ENCODE measurements at regions not wholly inside any gene's neighbourhood (a gene's known extent, or its start where the extent isn't known, plus 50 kb on each side); places are given as distances from the start of the nearest gene placed in this dataset.
A peak's percentile ranks its signal among the peaks of the same experiment; 100 is the strongest.
"Not testable (repeated sequence)": the region's sequence is repeated elsewhere in the genome, so short reads cannot be mapped to it uniquely, and the experiment has no call there.

DNA sequence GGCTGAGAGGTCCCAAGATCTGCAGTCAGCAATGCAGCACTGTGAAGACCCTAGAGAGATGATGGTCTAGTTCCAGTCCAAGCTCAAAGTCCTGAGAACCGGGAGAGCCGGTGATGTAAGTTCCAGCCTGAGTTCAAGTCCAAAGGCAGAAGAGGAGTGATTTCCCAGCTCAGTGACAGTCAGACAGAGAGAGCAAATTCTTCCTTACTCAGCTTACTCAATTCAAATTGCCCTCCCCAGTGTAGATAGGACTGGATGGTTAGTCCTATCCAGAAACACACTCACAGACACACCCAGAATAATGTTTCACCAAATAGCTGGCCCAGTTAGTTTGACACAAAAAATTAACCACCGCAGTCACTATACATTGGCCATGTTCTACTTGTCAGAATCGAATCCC lies 185.5 kb upstream of the MYO3A start:
- intact Hi-C loops (cut with DNase I): no loop called here
- ATAC-seq: no peak
- Histone ChIP-seq H3K4me1 (no peaks in the 10 kb centered on the region), H3K36me3 (no peaks in the 10 kb centered on the region), H3K27me3 (no peaks in the 10 kb centered on the region), H3K4me3 (no peak overlapping the region), H3K9me3 (no peaks in the 10 kb centered on the region), H3K27ac (no peak overlapping the region)
- no peak for DNase-seq
- TF ChIP-seq, protein P1, sequence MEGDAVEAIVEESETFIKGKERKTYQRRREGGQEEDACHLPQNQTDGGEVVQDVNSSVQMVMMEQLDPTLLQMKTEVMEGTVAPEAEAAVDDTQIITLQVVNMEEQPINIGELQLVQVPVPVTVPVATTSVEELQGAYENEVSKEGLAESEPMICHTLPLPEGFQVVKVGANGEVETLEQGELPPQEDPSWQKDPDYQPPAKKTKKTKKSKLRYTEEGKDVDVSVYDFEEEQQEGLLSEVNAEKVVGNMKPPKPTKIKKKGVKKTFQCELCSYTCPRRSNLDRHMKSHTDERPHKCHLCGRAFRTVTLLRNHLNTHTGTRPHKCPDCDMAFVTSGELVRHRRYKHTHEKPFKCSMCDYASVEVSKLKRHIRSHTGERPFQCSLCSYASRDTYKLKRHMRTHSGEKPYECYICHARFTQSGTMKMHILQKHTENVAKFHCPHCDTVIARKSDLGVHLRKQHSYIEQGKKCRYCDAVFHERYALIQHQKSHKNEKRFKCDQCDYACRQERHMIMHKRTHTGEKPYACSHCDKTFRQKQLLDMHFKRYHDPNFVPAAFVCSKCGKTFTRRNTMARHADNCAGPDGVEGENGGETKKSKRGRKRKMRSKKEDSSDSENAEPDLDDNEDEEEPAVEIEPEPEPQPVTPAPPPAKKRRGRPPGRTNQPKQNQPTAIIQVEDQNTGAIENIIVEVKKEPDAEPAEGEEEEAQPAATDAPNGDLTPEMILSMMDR (IDR thresholded peaks at IDR 0.05): no peak

DNA sequence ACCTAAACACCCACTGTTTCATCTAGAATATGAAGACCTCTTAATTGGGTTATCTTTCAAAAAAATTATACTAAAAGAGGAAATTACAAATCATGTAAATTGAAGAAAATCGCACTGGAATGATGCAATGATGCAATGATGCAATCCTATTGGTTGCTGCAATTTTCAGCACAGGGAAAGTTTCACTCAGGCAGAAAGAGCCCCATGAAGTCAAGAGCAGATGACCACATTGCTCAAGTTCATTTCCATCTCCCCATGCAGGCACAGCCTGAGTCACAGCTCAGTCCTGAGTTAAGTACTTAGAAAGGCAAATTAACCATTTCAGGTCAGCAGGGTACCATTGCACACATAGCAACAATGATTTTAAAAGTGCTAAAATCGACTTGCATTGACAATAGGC lies 180.3 kb upstream of the MYO3A start:
- no peak for ATAC-seq
- intact Hi-C loops (cut with DNase I): no loop called here
- Histone ChIP-seq H3K27ac (no peak overlapping the region), H3K4me1 (no peaks in the 10 kb centered on the region), H3K4me3 (no peak overlapping the region), H3K36me3 (no peaks in the 10 kb centered on the region), H3K27me3 (no peaks in the 10 kb centered on the region), H3K9me3 (no peaks in the 10 kb centered on the region)
- DNase-seq: no peak
- TF ChIP-seq, protein P1 (IDR thresholded peaks at IDR 0.05): no peak

DNA sequence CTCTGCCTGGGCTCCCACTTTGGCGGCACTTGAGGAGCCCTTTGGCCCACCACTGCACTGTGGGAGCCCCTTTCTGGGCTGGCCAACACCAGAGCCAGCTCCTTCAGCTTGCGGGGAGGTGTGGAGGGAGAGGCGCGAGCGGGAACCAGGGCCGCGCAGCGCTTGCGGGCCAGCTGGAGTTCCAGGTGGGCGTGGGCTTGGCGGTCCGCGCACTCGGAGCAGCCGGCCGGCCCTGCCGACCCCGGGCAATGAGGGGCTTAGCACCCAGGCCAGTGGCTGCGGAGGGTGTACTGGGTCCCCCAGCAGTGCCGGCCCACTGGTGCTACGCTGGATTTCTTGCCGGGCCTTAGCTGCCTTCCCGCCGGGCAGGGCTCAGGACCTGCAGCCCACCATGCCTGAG lies 178.2 kb upstream of the MYO3A start:
- H3K4me3 ChIP-seq; H3K27ac ChIP-seq; H3K4me1 ChIP-seq; H3K27me3 ChIP-seq; ATAC-seq; H3K9me3 ChIP-seq; intact Hi-C loops (cut with DNase I); H3K36me3 ChIP-seq: not testable (repeated sequence)
- peak in 1 of 4 donors; percentile 65 for DNase-seq

DNA sequence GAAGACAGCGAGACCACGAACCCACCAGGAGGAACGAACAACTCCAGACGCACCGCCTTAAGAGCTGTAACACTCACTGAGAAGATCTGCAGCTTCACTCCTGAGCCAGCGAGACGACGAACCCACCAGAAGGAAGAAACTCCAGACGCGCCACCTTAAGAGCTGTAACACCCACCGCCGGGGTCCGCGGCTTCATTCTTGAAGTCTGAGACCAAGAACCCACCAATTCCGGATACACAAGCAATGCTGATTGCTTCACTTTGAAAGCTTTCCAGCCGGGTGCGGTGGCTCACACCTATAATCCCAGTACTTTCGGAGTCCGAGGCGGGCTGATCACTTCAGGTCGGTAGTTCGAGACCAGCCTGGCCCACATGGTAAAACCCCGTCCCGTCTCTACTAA lies 177.2 kb upstream of the MYO3A start:
- Histone ChIP-seq H3K27ac (no peak overlapping the region), H3K4me1 (no peaks in the 10 kb centered on the region), H3K27me3 (no peaks in the 10 kb centered on the region), H3K9me3 (no peaks in the 10 kb centered on the region), H3K4me3 (no peak overlapping the region), H3K36me3 (no peaks in the 10 kb centered on the region)
- TF ChIP-seq, protein P1 (IDR thresholded peaks at IDR 0.05): no peak
- ATAC-seq (no peak), DNase-seq (peak in 1 of 4 donors; percentile 59)
- intact Hi-C loops (cut with DNase I): no loop called here

DNA sequence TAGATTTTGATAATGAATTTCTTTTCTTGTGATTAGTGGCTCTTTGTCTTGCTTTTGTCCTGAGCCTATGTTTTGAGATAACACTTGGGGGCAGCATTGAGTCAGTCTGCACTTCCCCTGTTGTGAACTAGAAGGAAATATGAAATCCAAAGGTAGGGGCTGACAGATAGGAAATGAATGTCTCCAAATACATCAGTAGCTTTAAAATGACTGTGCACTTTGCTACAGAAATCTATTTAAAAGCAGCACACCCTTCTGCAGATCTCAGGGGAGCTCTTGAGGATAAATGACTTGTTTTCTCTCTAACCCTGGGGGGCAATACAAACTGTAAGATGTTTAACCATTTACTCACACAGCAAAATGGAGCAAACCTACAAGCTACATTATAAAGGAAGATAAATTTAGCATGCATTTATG lies 176.0 kb upstream of the MYO3A start:
- DNase-seq: peak in 2 of 4 donors; percentile 7 to 21
- H3K9me3 ChIP-seq: no peaks in the 10 kb centered on the region
- no peak overlapping the region for H3K27ac ChIP-seq
- ATAC-seq: peak; percentile 52
- no peaks in the 10 kb centered on the region for H3K27me3 ChIP-seq
- no peaks in the 10 kb centered on the region for H3K36me3 ChIP-seq
- TF ChIP-seq, protein P1 (IDR thresholded peaks at IDR 0.05): peak; percentile 22 to 25
- no peak overlapping the region for H3K4me3 ChIP-seq
- intact Hi-C loops (cut with DNase I): no loop called here
- H3K4me1 ChIP-seq: no peaks in the 10 kb centered on the region

DNA sequence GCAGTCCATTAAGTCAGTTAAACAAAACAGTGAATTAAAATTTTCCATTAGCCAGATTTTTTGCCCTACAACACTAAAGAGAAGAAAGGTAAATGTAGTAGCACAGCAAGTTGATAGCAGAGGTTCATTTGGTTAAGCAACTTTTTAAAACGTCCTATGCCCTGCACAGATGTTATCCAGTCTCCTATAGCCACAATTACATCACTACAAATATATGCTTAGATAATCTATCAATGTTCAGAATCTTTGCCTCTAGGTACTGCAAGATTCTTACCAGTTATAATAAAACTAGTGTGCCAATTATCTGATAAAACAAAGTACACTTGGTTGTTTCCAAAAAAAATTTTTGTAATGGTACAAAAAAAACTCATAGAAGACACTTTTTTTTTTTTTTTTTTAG lies 175.5 kb upstream of the MYO3A start:
- intact Hi-C loops (cut with DNase I): no loop called here
- Histone ChIP-seq H3K4me1 (no peaks in the 10 kb centered on the region), H3K36me3 (no peaks in the 10 kb centered on the region), H3K4me3 (no peak overlapping the region), H3K9me3 (no peaks in the 10 kb centered on the region), H3K27ac (no peak overlapping the region), H3K27me3 (no peaks in the 10 kb centered on the region)
- no peak for DNase-seq
- TF ChIP-seq, protein P1 (IDR thresholded peaks at IDR 0.05): no peak
- ATAC-seq: no peak
